H1 (cell line): ENCODE measurements at regions not wholly inside any gene's neighbourhood (a gene's known extent, or its start where the extent isn't known, plus 50 kb on each side); places are given as distances from the start of the nearest gene placed in this dataset.

Experiments used
- CTCF ChIA-PET: fragments of 300-600 bp; sonication (Branson Sonifier 250); formaldehyde crosslinking; loops from one replicate; lab custom pipeline; 2021; ENCODE audit not compliant: partially characterized antibody; lab: Charles Lee
- POLR2A ChIA-PET: fragments of 300-600 bp; sonication (Branson Sonifier 250); formaldehyde crosslinking; loops from one replicate; lab custom pipeline; 2021; ENCODE audit warnings: inconsistent platforms; ENCODE audit not compliant: partially characterized antibody; lab: Charles Lee
- DNase-seq, 2 experiments: peaks; one replicate each; pipeline versions ENCODE4 v3.0.0 to v3.0.0-alpha.2; 2010 to 2022; ENCODE audit warnings: low spot score in 2 of 2, low read depth in 1 of 2, mixed read lengths in 1 of 2
- FAIRE-seq: peaks from 2 replicates; lab custom pipeline; 2011; peaks lifted over from hg19 to GRCh38; lab: Jason Lieb, UNC
- H2AFZ ChIP-seq: 2 replicates; pipeline ENCODE4 v1.8.1; 2012; ENCODE audit warnings: low read length, inconsistent platforms
- H2AK5ac ChIP-seq: 2 replicates; pipeline ENCODE4 v1.6.1; 2013; ENCODE audit warnings: low read depth, low read length
- H2BK120ac ChIP-seq: replicated peaks from 2 replicates; pipeline ENCODE3; 2013; ENCODE audit warnings: low read depth, low read length, inconsistent platforms
- H2BK12ac ChIP-seq: 2 replicates; pipeline ENCODE4 v1.6.1; 2013; ENCODE audit warnings: low read depth, low read length
- H2BK15ac ChIP-seq: 2 replicates; pipeline ENCODE4 v1.6.1; 2013; ENCODE audit warnings: low read length
- H2BK20ac ChIP-seq: 2 replicates; pipeline ENCODE4 v1.6.1; 2013; ENCODE audit warnings: low read length
- H2BK5ac ChIP-seq: 2 replicates; pipeline ENCODE4 v1.6.1; 2013; ENCODE audit warnings: low read depth, low read length
- H3K14ac ChIP-seq: 2 replicates; pipeline ENCODE4 v1.6.1; 2013; ENCODE audit warnings: inconsistent platforms; ENCODE audit not compliant: insufficient read length
- H3K18ac ChIP-seq: 2 replicates; pipeline ENCODE4 v1.6.1; 2013; ENCODE audit warnings: low read length; ENCODE audit errors: extremely low read depth
- H3K23ac ChIP-seq: 2 replicates; pipeline ENCODE4 v1.6.1; 2013; ENCODE audit warnings: inconsistent platforms; ENCODE audit not compliant: insufficient read length
- H3K23me2 ChIP-seq: 2 replicates; pipeline ENCODE4 v1.6.1; 2013; ENCODE audit warnings: low read depth, low read length
- H3K27ac ChIP-seq: 2 replicates; pipeline ENCODE4 v1.6.1; 2011; ENCODE audit warnings: low read depth, low read length, inconsistent platforms
- H3K27me3 ChIP-seq, 4 experiments: replicated peaks in 1 of 4; 1 replicate in 1 of 4; 2 replicates in 3 of 4; pipeline versions ENCODE4 v1.6.1 to v1.8.1; 2011 to 2013; ENCODE audit warnings: low read length in 3 of 4, mild to moderate bottlenecking in 3 of 4, inconsistent platforms in 2 of 4, mixed read lengths in 2 of 4, moderate library complexity in 1 of 4; ENCODE audit not compliant: control insufficient read depth in 3 of 4, insufficient read depth in 3 of 4; ENCODE audit errors: extremely low read depth in 1 of 4
- H3K36me3 ChIP-seq, 4 experiments: 2 replicates each; pipeline versions ENCODE4 v1.6.1 to v1.8.1; 2011 to 2013; ENCODE audit warnings: mild to moderate bottlenecking in 4 of 4, low read length in 3 of 4, moderate library complexity in 2 of 4, control low read depth in 1 of 4, inconsistent platforms in 1 of 4; ENCODE audit not compliant: insufficient read depth in 4 of 4, control insufficient read depth in 2 of 4
- H3K4ac ChIP-seq: replicated peaks from 2 replicates; pipeline ENCODE3; 2013; ENCODE audit warnings: low read length, low read depth, mixed read lengths, inconsistent platforms; ENCODE audit not compliant: insufficient read length
- H3K4me1 ChIP-seq, 4 experiments: replicated peaks in 1 of 4; 1 replicate in 1 of 4; 2 replicates in 3 of 4; pipeline versions ENCODE4 v1.6.1 to v1.8.1; 2011 to 2013; ENCODE audit warnings: low read length in 3 of 4, inconsistent platforms in 2 of 4, mixed read lengths in 1 of 4; ENCODE audit not compliant: insufficient read depth in 4 of 4, control insufficient read depth in 3 of 4
- H3K4me2 ChIP-seq, 2 experiments: 2 replicates each; pipeline versions ENCODE4 v1.6.1 to v1.8.1; 2011 to 2013; ENCODE audit warnings: low read depth in 2 of 2, low read length in 2 of 2, control low read depth in 1 of 2, inconsistent platforms in 1 of 2, mild to moderate bottlenecking in 1 of 2; ENCODE audit not compliant: insufficient read depth in 1 of 2
- H3K4me3 ChIP-seq, 4 experiments: fragments of 200-600, 300-600 bp in 1 of 4; sonication (generic), shearing (Covaris generic), sonication (Bioruptor Twin) in 1 of 4; 2 replicates each; pipeline versions ENCODE4 v1.5.1 to v1.8.1; 2011 to 2016; ENCODE audit warnings: low read length in 4 of 4, low read depth in 3 of 4, control low read depth in 2 of 4, inconsistent platforms in 2 of 4, mild to moderate bottlenecking in 2 of 4, mixed read lengths in 1 of 4, moderate library complexity in 1 of 4; ENCODE audit not compliant: insufficient read depth in 2 of 4; ENCODE audit errors: extremely low read depth in 1 of 4
- H3K56ac ChIP-seq: replicated peaks from 2 replicates; pipeline ENCODE3; 2013; ENCODE audit warnings: low read depth, mild to moderate bottlenecking, mixed read lengths, low read length, inconsistent platforms; ENCODE audit not compliant: insufficient read length
- H3K79me1 ChIP-seq: 2 replicates; pipeline ENCODE4 v1.6.1; 2013; ENCODE audit warnings: low read depth, low read length, control low read depth
- H3K79me2 ChIP-seq, 2 experiments: 2 replicates each; pipeline versions ENCODE4 v1.6.1 to v1.8.1; 2012 to 2013; ENCODE audit warnings: low read length in 2 of 2, mild to moderate bottlenecking in 2 of 2, inconsistent platforms in 1 of 2; ENCODE audit not compliant: insufficient read depth in 2 of 2, control insufficient read depth in 1 of 2
- H3K9ac ChIP-seq, 4 experiments: replicated peaks in 1 of 4; 1 replicate in 1 of 4; 2 replicates in 3 of 4; pipeline versions ENCODE4 v1.6.1 to v1.8.1; 2011 to 2013; ENCODE audit warnings: low read depth in 3 of 4, low read length in 3 of 4, control low read depth in 2 of 4, mild to moderate bottlenecking in 2 of 4, moderate library complexity in 2 of 4, inconsistent platforms in 1 of 4; ENCODE audit errors: extremely low read depth in 1 of 4
- H3K9me3 ChIP-seq, 2 experiments: 2 replicates each; pipeline versions ENCODE4 v1.6.1 to v1.8.1; 2012 to 2013; ENCODE audit warnings: mild to moderate bottlenecking in 2 of 2, moderate library complexity in 2 of 2, control low read depth in 1 of 2, inconsistent platforms in 1 of 2, low read depth in 1 of 2, low read length in 1 of 2, mixed read lengths in 1 of 2; ENCODE audit not compliant: insufficient read depth in 2 of 2
- H4K20me1 ChIP-seq, 2 experiments: replicated peaks in 1 of 2; 2 replicates each; pipeline versions ENCODE3 to v1.8.1; 2011 to 2013; ENCODE audit warnings: inconsistent platforms in 2 of 2, low read length in 2 of 2, mild to moderate bottlenecking in 1 of 2; ENCODE audit not compliant: insufficient read depth in 2 of 2, control insufficient read depth in 1 of 2
- H4K5ac ChIP-seq: 2 replicates; pipeline ENCODE4 v1.6.1; 2013; ENCODE audit warnings: low read length, low read depth, mixed read lengths, inconsistent platforms; ENCODE audit not compliant: insufficient read length
- H4K8ac ChIP-seq: 2 replicates; pipeline ENCODE4 v1.8.0; 2013; ENCODE audit warnings: mild to moderate bottlenecking, moderate library complexity, low read length, inconsistent platforms; ENCODE audit not compliant: insufficient read depth; ENCODE audit errors: extremely low read depth
- H4K91ac ChIP-seq: replicated peaks from 2 replicates; pipeline ENCODE3; 2013; ENCODE audit warnings: low read length, mixed read lengths, inconsistent platforms; ENCODE audit not compliant: insufficient read length
- ASH2L ChIP-seq: fragments of 200-600, 300-600 bp; sonication (generic); IDR thresholded peaks from one replicate; pipeline ENCODE4 v1.7.1; 2017; ENCODE audit warnings: low read length
- ATF3 ChIP-seq: IDR thresholded peaks from 2 replicates; pipeline ENCODE4 v1.6.1; 2011; ENCODE audit warnings: low read depth, mild to moderate bottlenecking, low read length; ENCODE audit not compliant: insufficient read depth
- JUND ChIP-seq: IDR thresholded peaks from 2 replicates; pipeline ENCODE4 v1.6.1; 2011; ENCODE audit warnings: mild to moderate bottlenecking, improper control_type of control experiment, low read length
- NRF1 ChIP-seq: IDR thresholded peaks from 2 replicates; pipeline ENCODE4 v1.6.1; 2011; ENCODE audit warnings: mild to moderate bottlenecking, low read depth, low read length, improper control_type of control experiment
- POLR2A ChIP-seq, 2 experiments: IDR thresholded peaks; 1 replicate in 1 of 2; 2 replicates in 1 of 2; pipeline ENCODE4 v1.6.1; 2011; ENCODE audit warnings: low read depth in 2 of 2, low read length in 2 of 2, mild to moderate bottlenecking in 2 of 2; ENCODE audit errors: control extremely low read depth in 1 of 2
- RAD21 ChIP-seq, 2 experiments: IDR thresholded peaks in 1 of 2; conservative IDR thresholded peaks in 1 of 2; 2 replicates each; pipeline ENCODE4 v1.6.1; 2011; ENCODE audit warnings: low read depth in 2 of 2, low read length in 2 of 2, improper control_type of control experiment in 1 of 2, inconsistent platforms in 1 of 2, mild to moderate bottlenecking in 1 of 2, moderate library complexity in 1 of 2
- RNF2 ChIP-seq: fragments of 200-900, 300-1000 bp; sonication (generic); IDR thresholded peaks from 2 replicates; pipeline ENCODE4 v1.7.1; 2016; ENCODE audit warnings: borderline replicate concordance, low read depth, mild to moderate bottlenecking, antibody characterized with exemption, low read length; ENCODE audit not compliant: poor library complexity, severe bottlenecking; ENCODE audit errors: missing control alignments
- SAP30 ChIP-seq: fragments of 300-600 bp; sonication (generic); IDR thresholded peaks from 2 replicates; pipeline ENCODE4 v1.7.1; 2012; ENCODE audit warnings: low read length, moderate library complexity, mild to moderate bottlenecking, inconsistent platforms; ENCODE audit not compliant: insufficient read depth, insufficient replicate concordance
- SIN3A ChIP-seq, 2 experiments: IDR thresholded peaks in 1 of 2; conservative IDR thresholded peaks in 1 of 2; 2 replicates each; pipeline ENCODE4 v1.6.1; 2011 to 2012; ENCODE audit warnings: low read length in 2 of 2, improper control_type of control experiment in 1 of 2, low read depth in 1 of 2, mild to moderate bottlenecking in 1 of 2
- SP4 ChIP-seq: IDR thresholded peaks from 2 replicates; pipeline ENCODE4 v1.6.1; 2012; ENCODE audit warnings: low read length, inconsistent platforms
- WGBS, 2 experiments: shearing (Covaris generic) in 1 of 2; methylation state at CpG; one replicate each; pipeline versions ENCODE4 v1.1.6 to v1.1.7; 2013 to 2015; ENCODE audit warnings: low lambda C conversion rate in 2 of 2, mixed read lengths in 2 of 2, inconsistent platforms in 1 of 2, low coverage in 1 of 2, missing lambda C conversion rate in 1 of 2; ENCODE audit not compliant: insufficient replicate concordance in 2 of 2, insufficient coverage in 1 of 2, insufficient read length in 1 of 2; ENCODE audit errors: extremely low coverage in 1 of 2, missing lambda C conversion rate in 1 of 2; 5-methylcytosine and 5-hydroxymethylcytosine counted together

- Histone ChIP-seq H3K4me1 (peaks cover 0 to 2% (median 0%) of the 10 kb centered on the region in 4 experiments; a peak in 1 of 7 replicates), H2BK12ac (no peak overlapping the region), H2BK120ac (no peak overlapping the region), H3K56ac (no peak overlapping the region), H4K5ac (no peak overlapping the region), H3K14ac (no peak overlapping the region), H4K20me1 (no peaks in the 10 kb centered on the region), H2BK20ac (no peak overlapping the region), H3K27me3 (no peaks in the 10 kb centered on the region), H3K4me3 (no peak overlapping the region), H3K27ac (no peak overlapping the region), H3K23me2 (no peaks in the 10 kb centered on the region), H3K36me3 (no peaks in the 10 kb centered on the region), H3K9me3 (no peaks in the 10 kb centered on the region), H3K79me1 (no peaks in the 10 kb centered on the region), H3K9ac (no peak overlapping the region), H3K4me2 (no peak overlapping the region), H3K18ac (no peak overlapping the region), H2BK15ac (no peak overlapping the region), H2AFZ (peak overlapping the region; percentile 90; the same call in 1 of the 2 replicates), H3K79me2 (no peaks in the 10 kb centered on the region), H2BK5ac (no peak overlapping the region), H4K91ac (no peak overlapping the region), H3K4ac (no peak overlapping the region), H4K8ac (no peak overlapping the region), H3K23ac (no peak overlapping the region), H2AK5ac (no peak overlapping the region)
- ChIA-PET POLR2A (no interaction called here), CTCF (interaction anchor here (1.0 kb wide), 1 partner anchor 43 kb away, joined by 3 read pairs; no protein-coding TSS in a partner anchor)
- no peak for FAIRE-seq
- no peak for DNase-seq
- TF ChIP-seq ASH2L (no peak), JUND (no peak), SP4 (no peak), RNF2 (no peak), SAP30 (no peak), RAD21 (IDR thresholded peaks at IDR 0.05 in 1 of 2, conservative IDR thresholded peaks at IDR 0.05 in 1 of 2; ENCODE audit: low read depth in 2 of 2, low read length in 2 of 2) (no peak), ATF3 (no peak), POLR2A (IDR thresholded peaks at IDR 0.05; ENCODE audit: control extremely low read depth in 1 of 2, low read depth in 2 of 2, low read length in 2 of 2) (no peak), NRF1 (no peak), SIN3A (conservative IDR thresholded peaks at IDR 0.05 in 1 of 2, IDR thresholded peaks at IDR 0.05 in 1 of 2; ENCODE audit: low read depth in 1 of 2, low read length in 2 of 2) (no peak)
- WGBS, 2 experiments, result 87% methylated on average over 2 of the region's 2 CpGs; no CpG with 5 or more reads in 1 of the 2 experiments
Measured at GRCh38 chr6:54758340-54758739, 88.2 kb upstream of the FAM83B start.
